Panc1 (cell line): ENCODE measurements at regions not wholly inside any gene's neighbourhood (a gene's known extent, or its start where the extent isn't known, plus 50 kb on each side); places are given as distances from the start of the nearest gene placed in this dataset.

Source experiments
- ATAC-seq: fragments of 200-7000 bp; cut with Tn5 transposase; 2 replicates; pipeline ENCODE4 v1.9.1; 2020; ENCODE audit warnings: mild to moderate bottlenecking, moderate library complexity
- BruUV-seq: library from RNA; stranded (reverse); fragments of 400-500 nt; replicated peaks from 2 replicates; lab custom pipeline; 2021; lab: Mats Ljungman, UMichigan
- CTCF ChIA-PET: fragments of 300-600 bp; sonication (Branson Sonifier 250); formaldehyde crosslinking; loops from one replicate; lab custom pipeline; 2022; ENCODE audit warnings: antibody characterized with exemption; lab: Charles Lee
- POLR2A ChIA-PET: fragments of 300-600 bp; sonication (Branson Sonifier 250); formaldehyde crosslinking; loops from one replicate; lab custom pipeline; 2022; ENCODE audit warnings: antibody characterized with exemption; lab: Charles Lee
- DNase-seq: peaks from one replicate; pipeline ENCODE4 v3.0.0-alpha.2; 2010; ENCODE audit warnings: low read depth, low spot score
- H3K27ac ChIP-seq: 2 replicates; pipeline ENCODE4 v1.5.1; 2011; ENCODE audit warnings: mild to moderate bottlenecking, low read length, inconsistent platforms
- H3K27me3 ChIP-seq: fragments of 200-500 bp; sonication (Bioruptor generic); 2 replicates; pipeline ENCODE4 v1.6.0; 2014; ENCODE audit warnings: low read length, inconsistent platforms; ENCODE audit not compliant: control insufficient read depth, insufficient read depth
- H3K36me3 ChIP-seq: fragments of 200-500 bp; sonication (Bioruptor generic); 2 replicates; pipeline ENCODE4 v1.5.1; 2014; ENCODE audit warnings: inconsistent platforms, mild to moderate bottlenecking, low read length, moderate library complexity; ENCODE audit not compliant: control insufficient read depth, insufficient read depth
- H3K4me1 ChIP-seq: 2 replicates; pipeline ENCODE4 v1.5.1; 2011; ENCODE audit warnings: inconsistent platforms, mild to moderate bottlenecking, low read length, moderate library complexity; ENCODE audit not compliant: control insufficient read depth, insufficient read depth
- H3K4me3 ChIP-seq, 2 experiments: 2 replicates each; pipeline ENCODE4 v1.5.1; 2011 to 2012; ENCODE audit warnings: low read depth in 2 of 2, low read length in 2 of 2, mild to moderate bottlenecking in 2 of 2, inconsistent platforms in 1 of 2, moderate library complexity in 1 of 2
- H3K9me3 ChIP-seq: fragments of 200-500 bp; sonication (Bioruptor generic); 2 replicates; pipeline ENCODE4 v1.5.1; 2014; ENCODE audit warnings: low read depth, mild to moderate bottlenecking, inconsistent platforms, low read length, moderate library complexity; ENCODE audit not compliant: control insufficient read depth, insufficient read depth
- CTCF ChIP-seq: fragments of 450-650 bp; IDR thresholded peaks from 2 replicates; pipeline ENCODE4 v1.5.1; 2017; ENCODE audit warnings: mild to moderate bottlenecking
- POLR2AphosphoS5 ChIP-seq: IDR thresholded peaks from 2 replicates; pipeline ENCODE4 v1.6.1; 2012; ENCODE audit warnings: mild to moderate bottlenecking, low read depth, low read length, moderate library complexity
- REST ChIP-seq, 2 experiments: IDR thresholded peaks; 2 replicates each; pipeline ENCODE4 v1.6.1; 2011 to 2012; ENCODE audit warnings: low read depth in 2 of 2, control low read depth in 1 of 2, low read length in 1 of 2, mild to moderate bottlenecking in 1 of 2, moderate library complexity in 1 of 2; ENCODE audit not compliant: insufficient read depth in 1 of 2
- SIN3A ChIP-seq: IDR thresholded peaks from 2 replicates; pipeline ENCODE4 v1.6.1; 2012; ENCODE audit warnings: low read depth, mild to moderate bottlenecking, low read length, moderate library complexity, borderline replicate concordance; ENCODE audit not compliant: insufficient read depth
- TCF7L2 ChIP-seq: IDR thresholded peaks from 2 replicates; pipeline ENCODE4 v1.6.1; 2011; ENCODE audit warnings: mild to moderate bottlenecking, low read depth, low read length, inconsistent platforms
- in situ Hi-C: cut with HindIII; loops from 2 replicates; pipeline ENCODE4 v1.10.0; 2016; ENCODE audit warnings: low sequenced_read_pairs, low pct_unique_long_range_greater_than_20kb
- intact Hi-C: fragments of 100-400 bp; cut with micrococcal nuclease; formaldehyde crosslinking; loops from one replicate; pipeline ENCODE4 v1.10.0; 2022; ENCODE audit not compliant: unreplicated experiment

GRCh38 chr9:90245661-90246060 is 397.0 kb downstream of the DIRAS2 start:
- no TSS peak for BruUV-seq
- DNase-seq (no peak), ATAC-seq (no peak)
- Histone ChIP-seq H3K36me3 (no peaks in the 10 kb centered on the region), H3K4me3 (no peak overlapping the region), H3K27me3 (no peaks in the 10 kb centered on the region), H3K4me1 (no peaks in the 10 kb centered on the region), H3K27ac (no peak overlapping the region), H3K9me3 (no peaks in the 10 kb centered on the region)
- intact Hi-C loops: no loop called here
- in situ Hi-C loops: no loop called here
- CTCF ChIA-PET: no interaction called here
- POLR2A ChIA-PET: interaction anchor here (0.6 kb wide), 1 partner anchor 32 kb away, joined by 3 read pairs; no protein-coding TSS in a partner anchor
- no peak for TF ChIP-seq SIN3A
- TF ChIP-seq REST (IDR thresholded peaks at IDR 0.05; ENCODE audit: insufficient read depth in 1 of 2, low read depth in 2 of 2, low read length in 1 of 2): no peak

- Histone ChIP-seq H3K9me3 (no peaks in the 10 kb centered on the region), H3K4me3 (no peak overlapping the region), H3K27ac (no peak overlapping the region), H3K36me3 (no peaks in the 10 kb centered on the region), H3K27me3 (no peaks in the 10 kb centered on the region), H3K4me1 (no peaks in the 10 kb centered on the region)
- intact Hi-C loops (no loop called here), in situ Hi-C loops (no loop called here)
- ChIA-PET POLR2A (no interaction called here), CTCF (no interaction called here)
- no TSS peak for BruUV-seq
- DNase-seq: no peak
- ATAC-seq: no peak
- no peak for TF ChIP-seq POLR2AphosphoS5
- no peak for TF ChIP-seq TCF7L2
- no peak for TF ChIP-seq SIN3A
- TF ChIP-seq CTCF: no peak
- TF ChIP-seq REST (IDR thresholded peaks at IDR 0.05; ENCODE audit: insufficient read depth in 1 of 2, low read depth in 2 of 2, low read length in 1 of 2): no peak
These were observed 393.5 kb downstream of the DIRAS2 start for GRCh38 chr9:90249094-90249493.
